GM12891 (cell line): ENCODE measurements at regions not wholly inside any gene's neighbourhood (a gene's known extent, or its start where the extent isn't known, plus 50 kb on each side); places are given as distances from the start of the nearest gene placed in this dataset.

Experiments used
- PAX5 ChIP-seq: IDR thresholded peaks from 2 replicates; pipeline ENCODE4 v1.6.1; 2011; ENCODE audit warnings: low read length, moderate library complexity, mild to moderate bottlenecking; ENCODE audit not compliant: insufficient read depth, severe bottlenecking
- POLR2A ChIP-seq: IDR thresholded peaks from 2 replicates; pipeline ENCODE4 v1.6.1; 2011; ENCODE audit warnings: low read depth, low read length, control low read depth
- POLR2AphosphoS5 ChIP-seq: IDR thresholded peaks from 2 replicates; pipeline ENCODE4 v1.6.1; 2011; ENCODE audit warnings: low read depth, low read length, control low read depth
- SPI1 ChIP-seq: IDR thresholded peaks from 2 replicates; pipeline ENCODE4 v1.6.1; 2011; ENCODE audit warnings: low read depth, low read length, control low read depth
- TAF1 ChIP-seq: IDR thresholded peaks from 2 replicates; pipeline ENCODE4 v1.6.1; 2011; ENCODE audit warnings: low read depth, low read length, control low read depth

DNA sequence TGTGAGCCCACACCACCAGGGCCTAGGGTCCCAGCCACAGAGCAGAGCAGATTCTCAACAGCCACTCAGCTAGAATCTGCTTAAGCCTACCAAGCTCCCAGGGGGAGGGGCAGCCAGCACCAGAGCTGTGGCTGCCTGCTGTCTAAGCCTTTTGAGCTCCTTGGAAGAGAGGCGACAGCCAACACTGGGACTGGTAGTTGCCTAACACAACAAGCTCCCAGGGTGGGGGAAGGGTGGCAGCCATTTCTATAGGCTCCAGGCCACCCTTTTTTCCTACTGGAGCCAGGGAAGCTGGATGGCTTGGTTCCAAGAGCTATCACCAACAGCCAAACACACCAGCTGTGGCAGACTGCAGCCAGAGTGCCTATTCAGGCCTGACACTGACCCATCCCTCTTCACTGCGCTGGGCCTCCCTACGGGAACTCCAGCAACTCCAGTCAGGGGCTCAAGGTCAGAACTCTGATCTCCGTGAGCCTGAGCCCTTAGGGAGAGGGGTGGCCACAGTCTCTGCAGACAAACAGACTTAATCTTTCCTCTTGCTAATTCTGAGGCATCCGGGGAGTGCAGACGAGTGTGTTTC, 1824.3 kb upstream of the CELF4 start:
- no peak for TF ChIP-seq POLR2AphosphoS5
- TF ChIP-seq TAF1 = no peak
- TF ChIP-seq PAX5 = no peak
- no peak for TF ChIP-seq POLR2A
- TF ChIP-seq SPI1 = no peak
